ENCODE measurements at regions not wholly inside any gene's neighbourhood (a gene's known extent, or its start where the extent isn't known, plus 50 kb on each side); places are given as distances from the start of the nearest gene placed in this dataset.
"Not testable (repeated sequence)": the region's sequence is repeated elsewhere in the genome, so short reads cannot be mapped to it uniquely, and the experiment has no call there.

- DNase-seq (no peak), FAIRE-seq (no peak)
- no peaks in the 10 kb centered on the region for H3K9me3 ChIP-seq (ENCODE audit: control insufficient read depth in 2 of 2, insufficient read depth in 1 of 2, low read depth in 1 of 2, low read length in 1 of 2)
- no peaks in the 10 kb centered on the region for H3K27me3 ChIP-seq (ENCODE audit: control insufficient read depth in 3 of 3, insufficient read depth in 3 of 3, low read length in 3 of 3)
- H3K4me3 ChIP-seq (ENCODE audit: low read depth in 1 of 3, low read length in 3 of 3) = no peak overlapping the region
- H3K36me3 ChIP-seq (ENCODE audit: control insufficient read depth in 3 of 3, insufficient read depth in 2 of 3, low read depth in 1 of 3, low read length in 3 of 3) = no peaks in the 10 kb centered on the region
- no peak overlapping the region for H3K27ac ChIP-seq (ENCODE audit: low read depth in 1 of 3, low read length in 2 of 3)
- H3K4me1 ChIP-seq (ENCODE audit: control insufficient read depth in 3 of 3, insufficient read depth in 2 of 3, low read depth in 1 of 3, low read length in 2 of 3) = no peaks in the 10 kb centered on the region
- WGBS, 3 donors = 57 to 69% (median 62%) methylated on average over 2 of the region's 2 CpGs
These were observed 1408.8 kb downstream of the STIM2 start for GRCh38 chr4:28269426-28269825.

GRCh38 chr4:28277931-28278330, 1417.3 kb downstream of the STIM2 start:
- FAIRE-seq (no peak), DNase-seq (no peak)
- Histone ChIP-seq H3K9me3 (ENCODE audit: control insufficient read depth in 2 of 2, insufficient read depth in 1 of 2, low read depth in 1 of 2, low read length in 1 of 2) (no peaks in the 10 kb centered on the region), H3K36me3 (ENCODE audit: control insufficient read depth in 3 of 3, insufficient read depth in 2 of 3, low read depth in 1 of 3, low read length in 3 of 3) (no peaks in the 10 kb centered on the region), H3K27me3 (ENCODE audit: control insufficient read depth in 3 of 3, insufficient read depth in 3 of 3, low read length in 3 of 3) (no peaks in the 10 kb centered on the region), H3K4me1 (ENCODE audit: control insufficient read depth in 3 of 3, insufficient read depth in 2 of 3, low read depth in 1 of 3, low read length in 2 of 3) (no peaks in the 10 kb centered on the region), H3K27ac (ENCODE audit: low read depth in 1 of 3, low read length in 2 of 3) (no peak overlapping the region), H3K4me3 (ENCODE audit: low read depth in 1 of 3, low read length in 3 of 3) (no peak overlapping the region)

- Histone ChIP-seq H3K4me1 (ENCODE audit: control insufficient read depth in 3 of 3, insufficient read depth in 2 of 3, low read depth in 1 of 3, low read length in 2 of 3) (no peaks in the 10 kb centered on the region), H3K36me3 (ENCODE audit: control insufficient read depth in 3 of 3, insufficient read depth in 2 of 3, low read depth in 1 of 3, low read length in 3 of 3) (no peaks in the 10 kb centered on the region), H3K9me3 (ENCODE audit: control insufficient read depth in 2 of 2, insufficient read depth in 1 of 2, low read depth in 1 of 2, low read length in 1 of 2) (no peaks in the 10 kb centered on the region), H3K27ac (ENCODE audit: low read depth in 1 of 3, low read length in 2 of 3) (no peak overlapping the region), H3K27me3 (ENCODE audit: control insufficient read depth in 3 of 3, insufficient read depth in 3 of 3, low read length in 3 of 3) (no peaks in the 10 kb centered on the region), H3K4me3 (ENCODE audit: low read depth in 1 of 3, low read length in 3 of 3) (no peak overlapping the region)
- WGBS, 3 donors = 68 to 80% (median 72%) methylated on average over 1 of the region's 1 CpG
- no peak for DNase-seq
- no peak for FAIRE-seq
These were observed 1418.0 kb downstream of the STIM2 start for GRCh38 chr4:28278676-28279075.

- Histone ChIP-seq H3K36me3 (ENCODE audit: control insufficient read depth in 3 of 3, insufficient read depth in 2 of 3, low read depth in 1 of 3, low read length in 3 of 3) (no peaks in the 10 kb centered on the region), H3K4me3 (ENCODE audit: low read depth in 1 of 3, low read length in 3 of 3) (no peak overlapping the region), H3K27me3 (ENCODE audit: control insufficient read depth in 3 of 3, insufficient read depth in 3 of 3, low read length in 3 of 3) (no peaks in the 10 kb centered on the region), H3K27ac (ENCODE audit: low read depth in 1 of 3, low read length in 2 of 3) (no peak overlapping the region), H3K9me3 (ENCODE audit: control insufficient read depth in 2 of 2, insufficient read depth in 1 of 2, low read depth in 1 of 2, low read length in 1 of 2) (no peaks in the 10 kb centered on the region), H3K4me1 (ENCODE audit: control insufficient read depth in 3 of 3, insufficient read depth in 2 of 3, low read depth in 1 of 3, low read length in 2 of 3) (no peaks in the 10 kb centered on the region)
- DNase-seq (no peak), FAIRE-seq (no peak)
- 67 to 80% (median 78%) methylated on average over 2 of the region's 2 CpGs for WGBS, 3 donors
These were observed 1418.6 kb downstream of the STIM2 start for GRCh38 chr4:28279249-28279648.

- H3K27ac ChIP-seq (ENCODE audit: low read depth in 1 of 3, low read length in 2 of 3); H3K36me3 ChIP-seq (ENCODE audit: control insufficient read depth in 3 of 3, insufficient read depth in 2 of 3, low read depth in 1 of 3, low read length in 3 of 3); H3K27me3 ChIP-seq (ENCODE audit: control insufficient read depth in 3 of 3, insufficient read depth in 3 of 3, low read length in 3 of 3); H3K4me1 ChIP-seq (ENCODE audit: control insufficient read depth in 3 of 3, insufficient read depth in 2 of 3, low read depth in 1 of 3, low read length in 2 of 3); H3K4me3 ChIP-seq (ENCODE audit: low read depth in 1 of 3, low read length in 3 of 3); DNase-seq; H3K9me3 ChIP-seq (ENCODE audit: control insufficient read depth in 2 of 2, insufficient read depth in 1 of 2, low read depth in 1 of 2, low read length in 1 of 2); FAIRE-seq: not testable (repeated sequence)
- WGBS, 3 donors = 95 to 96% (median 96%) methylated on average over 9 of the region's 9 CpGs
These were observed 1425.6 kb downstream of the STIM2 start for GRCh38 chr4:28286266-28286665.

GRCh38 chr4:28287831-28288233, 1427.2 kb downstream of the STIM2 start:
- H3K4me3 ChIP-seq (ENCODE audit: low read depth in 1 of 3, low read length in 3 of 3) = no peak overlapping the region
- no peaks in the 10 kb centered on the region for H3K4me1 ChIP-seq (ENCODE audit: control insufficient read depth in 3 of 3, insufficient read depth in 2 of 3, low read depth in 1 of 3, low read length in 2 of 3)
- 63 to 71% (median 68%) methylated on average over 3 of the region's 3 CpGs for WGBS, 3 donors
- H3K9me3 ChIP-seq (ENCODE audit: control insufficient read depth in 2 of 2, insufficient read depth in 1 of 2, low read depth in 1 of 2, low read length in 1 of 2) = no peaks in the 10 kb centered on the region
- FAIRE-seq (no peak), DNase-seq (no peak)
- H3K27ac ChIP-seq (ENCODE audit: low read depth in 1 of 3, low read length in 2 of 3) = no peak overlapping the region
- no peaks in the 10 kb centered on the region for H3K36me3 ChIP-seq (ENCODE audit: control insufficient read depth in 3 of 3, insufficient read depth in 2 of 3, low read depth in 1 of 3, low read length in 3 of 3)
- H3K27me3 ChIP-seq (ENCODE audit: control insufficient read depth in 3 of 3, insufficient read depth in 3 of 3, low read length in 3 of 3) = no peaks in the 10 kb centered on the region

GRCh38 chr4:28296239-28296638, 1435.6 kb downstream of the STIM2 start:
- no peak for DNase-seq
- Histone ChIP-seq H3K27me3 (ENCODE audit: control insufficient read depth in 3 of 3, insufficient read depth in 3 of 3, low read length in 3 of 3) (no peaks in the 10 kb centered on the region), H3K9me3 (ENCODE audit: control insufficient read depth in 2 of 2, insufficient read depth in 1 of 2, low read depth in 1 of 2, low read length in 1 of 2) (no peaks in the 10 kb centered on the region), H3K4me3 (ENCODE audit: low read depth in 1 of 3, low read length in 3 of 3) (no peak overlapping the region), H3K27ac (ENCODE audit: low read depth in 1 of 3, low read length in 2 of 3) (no peak overlapping the region), H3K36me3 (ENCODE audit: control insufficient read depth in 3 of 3, insufficient read depth in 2 of 3, low read depth in 1 of 3, low read length in 3 of 3) (no peaks in the 10 kb centered on the region), H3K4me1 (ENCODE audit: control insufficient read depth in 3 of 3, insufficient read depth in 2 of 3, low read depth in 1 of 3, low read length in 2 of 3) (no peaks in the 10 kb centered on the region)
- no peak for FAIRE-seq
- WGBS, 3 donors = 67 to 76% (median 68%) methylated on average over 1 of the region's 1 CpG

GRCh38 chr4:28310926-28311325, 1450.3 kb downstream of the STIM2 start:
- WGBS, 3 donors = 80 to 84% (median 81%) methylated on average over 2 of the region's 2 CpGs
- Histone ChIP-seq H3K27ac (ENCODE audit: low read depth in 1 of 3, low read length in 2 of 3) (no peak overlapping the region), H3K9me3 (ENCODE audit: control insufficient read depth in 2 of 2, insufficient read depth in 1 of 2, low read depth in 1 of 2, low read length in 1 of 2) (no peaks in the 10 kb centered on the region), H3K36me3 (ENCODE audit: control insufficient read depth in 3 of 3, insufficient read depth in 2 of 3, low read depth in 1 of 3, low read length in 3 of 3) (no peaks in the 10 kb centered on the region), H3K4me3 (ENCODE audit: low read depth in 1 of 3, low read length in 3 of 3) (no peak overlapping the region), H3K27me3 (ENCODE audit: control insufficient read depth in 3 of 3, insufficient read depth in 3 of 3, low read length in 3 of 3) (no peaks in the 10 kb centered on the region), H3K4me1 (ENCODE audit: control insufficient read depth in 3 of 3, insufficient read depth in 2 of 3, low read depth in 1 of 3, low read length in 2 of 3) (no peaks in the 10 kb centered on the region)
- DNase-seq = no peak
- no peak for FAIRE-seq

- H3K4me3 ChIP-seq (ENCODE audit: low read depth in 1 of 3, low read length in 3 of 3); H3K36me3 ChIP-seq (ENCODE audit: control insufficient read depth in 3 of 3, insufficient read depth in 2 of 3, low read depth in 1 of 3, low read length in 3 of 3); DNase-seq; H3K27me3 ChIP-seq (ENCODE audit: control insufficient read depth in 3 of 3, insufficient read depth in 3 of 3, low read length in 3 of 3); H3K27ac ChIP-seq (ENCODE audit: low read depth in 1 of 3, low read length in 2 of 3); FAIRE-seq; H3K4me1 ChIP-seq (ENCODE audit: control insufficient read depth in 3 of 3, insufficient read depth in 2 of 3, low read depth in 1 of 3, low read length in 2 of 3); H3K9me3 ChIP-seq (ENCODE audit: control insufficient read depth in 2 of 2, insufficient read depth in 1 of 2, low read depth in 1 of 2, low read length in 1 of 2): not testable (repeated sequence)
- 76 to 85% (median 78%) methylated on average over 10 to 11 of the region's 11 CpGs for WGBS, 3 donors
These were observed 1451.9 kb downstream of the STIM2 start for GRCh38 chr4:28312497-28312896.
